K562 (cell line): ENCODE measurements at regions not wholly inside any gene's neighbourhood (a gene's known extent, or its start where the extent isn't known, plus 50 kb on each side); places are given as distances from the start of the nearest gene placed in this dataset.

Experiments used
- ATAC-seq: fragments of 200-7000 bp; cut with Tn5 transposase; 3 replicates; pipeline ENCODE4 v1.9.1; 2020; ENCODE audit warnings: moderate library complexity
- BruUV-seq: library from RNA; stranded (reverse); fragments of 400-500 nt; replicated peaks from 2 replicates; lab custom pipeline; 2021; lab: Mats Ljungman, UMichigan
- CTCF ChIA-PET: fragments of 300-600 bp; formaldehyde crosslinking; extraction: SDS; loops from one replicate; lab custom pipeline; 2021; ENCODE audit warnings: low intra/inter-chr PET ratio; lab: Yijun Ruan, JAX
- POLR2A ChIA-PET: fragments of 300-600, 350-650 bp; sonication (Branson Sonifier 250); formaldehyde crosslinking; extraction: SDS; loops from one replicate; lab custom pipeline; 2021; ENCODE audit warnings: antibody characterized with exemption, inconsistent platforms; lab: Yijun Ruan, JAX
- DNase-seq, 4 experiments: peaks; one replicate each; pipeline versions ENCODE4 v3.0.0 to v3.0.0-alpha.2; 2011 to 2018; ENCODE audit warnings: low spot score in 3 of 4, mixed read lengths in 3 of 4; ENCODE audit errors: extremely low read depth in 1 of 4
- FAIRE-seq: peaks from 2 replicates; lab custom pipeline; 2011; peaks lifted over from hg19 to GRCh38; lab: Jason Lieb, UNC
- H2AFZ ChIP-seq: 2 replicates; pipeline ENCODE4 v1.6.0; 2011; ENCODE audit warnings: low read depth, low read length, control low read depth, inconsistent platforms
- H3K27ac ChIP-seq: fragments of 200-600 bp; 3 replicates; pipeline ENCODE4 v1.8.0; 2011; ENCODE audit warnings: low read depth, mild to moderate bottlenecking, control low read depth, inconsistent platforms, low read length, moderate library complexity, mixed read lengths; ENCODE audit errors: extremely low read depth
- H3K27me3 ChIP-seq, 2 experiments: fragments of 300-600 bp in 1 of 2; 2 replicates in 1 of 2; 3 replicates in 1 of 2; pipeline versions ENCODE4 v1.6.0 to v1.8.0; 2011; ENCODE audit warnings: inconsistent platforms in 2 of 2, low read length in 2 of 2, mild to moderate bottlenecking in 1 of 2, mixed read lengths in 1 of 2, moderate library complexity in 1 of 2; ENCODE audit not compliant: control insufficient read depth in 2 of 2, insufficient read depth in 2 of 2
- H3K36me3 ChIP-seq: fragments of 300-600 bp; 3 replicates; pipeline ENCODE4 v1.8.0; 2011; ENCODE audit warnings: mild to moderate bottlenecking, low read length, inconsistent platforms; ENCODE audit not compliant: control insufficient read depth, insufficient read depth
- H3K4me1 ChIP-seq, 2 experiments: fragments of 200-600 bp in 1 of 2; replicated peaks in 1 of 2; 2 replicates in 1 of 2; 3 replicates in 1 of 2; pipeline versions ENCODE4 v1.5.1 to v1.8.0; 2011; ENCODE audit warnings: inconsistent platforms in 2 of 2, low read length in 2 of 2, mild to moderate bottlenecking in 1 of 2, mixed read lengths in 1 of 2, moderate library complexity in 1 of 2; ENCODE audit not compliant: control insufficient read depth in 2 of 2, insufficient read depth in 2 of 2
- H3K4me2 ChIP-seq: 2 replicates; pipeline ENCODE4 v1.6.1; 2011; ENCODE audit warnings: low read length, control low read depth, inconsistent platforms, mixed read lengths; ENCODE audit not compliant: insufficient read depth
- H3K4me3 ChIP-seq: fragments of 200-600 bp; sonication (generic), shearing (Covaris generic); 2 replicates; pipeline ENCODE4 v1.5.1; 2016; ENCODE audit warnings: control low read depth, inconsistent platforms
- H3K79me2 ChIP-seq: fragments of 200-600 bp; 3 replicates; pipeline ENCODE4 v1.8.0; 2011; ENCODE audit warnings: low read length, inconsistent platforms; ENCODE audit not compliant: control insufficient read depth, insufficient read depth
- H3K9ac ChIP-seq, 2 experiments: 2 replicates each; pipeline versions ENCODE4 v1.6.0 to v1.6.1; 2011; ENCODE audit warnings: low read depth in 2 of 2, low read length in 2 of 2, control low read depth in 1 of 2, inconsistent platforms in 1 of 2, mild to moderate bottlenecking in 1 of 2, mixed read lengths in 1 of 2; ENCODE audit not compliant: insufficient read depth in 1 of 2
- H3K9me1 ChIP-seq: one replicate; pipeline ENCODE4 v1.6.0; 2011; ENCODE audit warnings: inconsistent platforms, mild to moderate bottlenecking, low read length, moderate library complexity; ENCODE audit not compliant: control insufficient read depth, insufficient read depth
- H3K9me3 ChIP-seq: replicated peaks from 2 replicates; pipeline ENCODE4 v1.5.1; 2011; ENCODE audit warnings: low read depth, low read length, inconsistent platforms; ENCODE audit not compliant: control insufficient read depth, insufficient read depth
- H4K20me1 ChIP-seq: replicated peaks from 2 replicates; pipeline ENCODE4 v1.6.1; 2011; ENCODE audit warnings: low read length, inconsistent platforms, mixed read lengths; ENCODE audit not compliant: control insufficient read depth, insufficient read depth
- CTCF ChIP-seq, 3 experiments: IDR thresholded peaks in 2 of 3; conservative IDR thresholded peaks in 1 of 3; 2 replicates each; pipeline ENCODE4 v1.5.1; 2011 to 2012; ENCODE audit warnings: low read length in 3 of 3, mild to moderate bottlenecking in 3 of 3, control low read depth in 2 of 3, improper control_type of control experiment in 1 of 3, inconsistent platforms in 1 of 3, low read depth in 1 of 3, mixed read lengths in 1 of 3, moderate library complexity in 1 of 3; ENCODE audit not compliant: insufficient read depth in 2 of 3
- PCBP1 ChIP-seq: fragments of 200-400 bp; formaldehyde crosslinking; IDR thresholded peaks from 2 replicates; pipeline ENCODE4 v1.6.1; 2018; ENCODE audit warnings: mild to moderate bottlenecking, low read depth, low read length; ENCODE audit not compliant: poor library complexity, severe bottlenecking
- RAD21 ChIP-seq, 2 experiments: fragments of 250-450 bp in 1 of 2; fragments of 450-650 bp in 1 of 2; sonication (Bioruptor Pico) in 1 of 2; formaldehyde crosslinking in 1 of 2; IDR thresholded peaks in 1 of 2; conservative IDR thresholded peaks in 1 of 2; 2 replicates each; pipeline versions ENCODE4 v1.4.0 to v1.8.0; 2020 to 2022; ENCODE audit warnings: mild to moderate bottlenecking in 2 of 2, moderate library complexity in 1 of 2
- REST ChIP-seq, 2 experiments: fragments of 450-650 bp; formaldehyde crosslinking in 1 of 2; IDR thresholded peaks; 2 replicates each; pipeline versions ENCODE4 v1.4.0 to v1.6.1; 2014 to 2020; ENCODE audit warnings: mild to moderate bottlenecking in 2 of 2, borderline replicate concordance in 1 of 2, low read depth in 1 of 2
- WGBS: fragments of 100-300 bp; shearing (Covaris generic); methylation state at CpG from one replicate; pipeline ENCODE4 v1.1.6; 2016; ENCODE audit warnings: low coverage, mixed read lengths; ENCODE audit not compliant: insufficient coverage; ENCODE audit errors: missing lambda C conversion rate; 5-methylcytosine and 5-hydroxymethylcytosine counted together
- in situ Hi-C: fragments of 300-500 bp; cut with MboI; formaldehyde crosslinking; loops from 4 replicates; pipeline ENCODE4 v1.15.0; 2018; ENCODE audit warnings: inconsistent platforms, mixed read lengths
- intact Hi-C: fragments of 100-400 bp; cut with micrococcal nuclease; formaldehyde crosslinking; loops from 2 replicates; pipeline ENCODE4 v1.14.2; 2022

GRCh38 chr11:110367571-110367970 is 62.2 kb upstream of the FDX1 start:
- Histone ChIP-seq H3K9me3 (0 out of 2 replicates have a peak, but pooled peaks cover 2% of the 10 kb centered on the region), H3K79me2 (no peaks in the 10 kb centered on the region), H2AFZ (no peak overlapping the region), H3K4me3 (no peak overlapping the region), H3K4me2 (no peak overlapping the region), H3K9me1 (no peaks in the 10 kb centered on the region), H3K36me3 (no peaks in the 10 kb centered on the region), H3K4me1 (no peaks in the 10 kb centered on the region), H3K9ac (no peak overlapping the region), H3K27me3 (no peaks in the 10 kb centered on the region), H3K27ac (no peak overlapping the region), H4K20me1 (no peaks in the 10 kb centered on the region)
- TF ChIP-seq RAD21 (CRISPR knock-in tag; conservative IDR thresholded peaks at IDR 0.05 in 1 of 2, IDR thresholded peaks at IDR 0.05 in 1 of 2) (peak; percentile 47 to 51), CTCF (IDR thresholded peaks at IDR 0.05 in 2 of 3, conservative IDR thresholded peaks at IDR 0.05 in 1 of 3; ENCODE audit: insufficient read depth in 2 of 3, low read depth in 1 of 3, low read length in 3 of 3) (peak in 1 of 3 experiments; percentile 28; a peak in 2 of 6 replicates), REST (IDR thresholded peaks at IDR 0.05; ENCODE audit: borderline replicate concordance) (peak; percentile 36; the same call in 1 of the 2 replicates), REST (CRISPR knock-in tag; IDR thresholded peaks at IDR 0.05; ENCODE audit: low read depth) (no peak), PCBP1 (no peak)
- BruUV-seq = no TSS peak
- FAIRE-seq (no peak), ATAC-seq (no peak), DNase-seq (no peak)
- in situ Hi-C loops (loop anchor here (5.0 to 25.0 kb wide), 2 partner anchors 165 to 405 kb away; no protein-coding TSS in a partner anchor), intact Hi-C loops (loop anchor here (1.0 kb wide), 1 partner anchor 166 kb away; no protein-coding TSS in a partner anchor)
- 5% methylated on average over 2 of the region's 2 CpGs for WGBS
- CTCF ChIA-PET = interaction anchor here (0.9 to 1.5 kb wide), 3 partner anchors 9 to 421 kb away, joined by 3 to 11 read pairs (median 4); no protein-coding TSS in a partner anchor
- POLR2A ChIA-PET = no interaction called here
